Subcutaneous abdominal adipose tissue (tissue), 5 donors: ENCODE measurements at regions not wholly inside any gene's neighbourhood (a gene's known extent, or its start where the extent isn't known, plus 50 kb on each side); places are given as distances from the start of the nearest gene placed in this dataset.

Source experiments
- H3K27ac ChIP-seq: one replicate; pipeline ENCODE4 v1.7.0; 2013; ENCODE audit warnings: low read depth, mild to moderate bottlenecking, inconsistent platforms, low read length, moderate library complexity
- H3K27me3 ChIP-seq, 5 donors: one replicate each; pipeline ENCODE4 v1.7.0; 2013; ENCODE audit warnings: low read length in 5 of 5, inconsistent platforms in 1 of 5; ENCODE audit not compliant: control insufficient read depth in 5 of 5, insufficient read depth in 4 of 5
- H3K36me3 ChIP-seq, 5 donors: one replicate each; pipeline ENCODE4 v1.7.0; 2013; ENCODE audit warnings: low read length in 5 of 5; ENCODE audit not compliant: control insufficient read depth in 5 of 5, insufficient read depth in 5 of 5
- H3K4me1 ChIP-seq, 5 donors: one replicate each; pipeline ENCODE4 v1.7.0; 2013; ENCODE audit warnings: low read length in 5 of 5, mild to moderate bottlenecking in 3 of 5, moderate library complexity in 1 of 5; ENCODE audit not compliant: control insufficient read depth in 5 of 5, insufficient read depth in 5 of 5
- H3K4me3 ChIP-seq, 5 donors: one replicate each; pipeline ENCODE4 v1.7.0; 2013; ENCODE audit warnings: low read length in 5 of 5, low read depth in 1 of 5
- H3K9ac ChIP-seq, 5 donors: one replicate each; pipeline ENCODE4 v1.7.0; 2013; ENCODE audit warnings: low read length in 5 of 5, mild to moderate bottlenecking in 4 of 5, moderate library complexity in 3 of 5
- H3K9me3 ChIP-seq, 5 donors: one replicate each; pipeline ENCODE4 v1.7.0; 2013; ENCODE audit warnings: low read length in 5 of 5; ENCODE audit not compliant: control insufficient read depth in 5 of 5
- donor health status: healthy.
- donor health status: healthy.
- donor health status: healthy.
- donor health status: healthy.
- donor health status: healthy.

GRCh38 chr1:218494449-218494852 lies 149.3 kb downstream of the TGFB2 start:
- Histone ChIP-seq H3K27ac (no peak overlapping the region), H3K4me3 (no peak overlapping the region), H3K27me3 (no peaks in the 10 kb centered on the region), H3K9ac (no peak overlapping the region), H3K4me1 (peaks cover 0 to 16% (median 14%) of the 10 kb centered on the region in 5 donors), H3K9me3 (no peaks in the 10 kb centered on the region), H3K36me3 (no peaks in the 10 kb centered on the region)

- Histone ChIP-seq H3K27ac (no peak overlapping the region), H3K27me3 (no peaks in the 10 kb centered on the region), H3K36me3 (no peaks in the 10 kb centered on the region), H3K9me3 (no peaks in the 10 kb centered on the region), H3K4me3 (no peak overlapping the region), H3K9ac (no peak overlapping the region), H3K4me1 (peaks cover 0 to 22% (median 19%) of the 10 kb centered on the region in 5 donors)
Measured at GRCh38 chr1:218495931-218496330, 150.8 kb downstream of the TGFB2 start.

- H3K4me1 ChIP-seq = peaks cover 0 to 22% (median 19%) of the 10 kb centered on the region in 5 donors
Measured at GRCh38 chr1:218496561-218496960, 151.4 kb downstream of the TGFB2 start.

GRCh38 chr1:218498056-218498938 lies 153.2 kb downstream of the TGFB2 start:
- H3K27ac ChIP-seq = no peak overlapping the region
- peak overlapping the region in 4 of 5 donors; percentile 30 to 74 (median 56) for H3K9ac ChIP-seq
- H3K9me3 ChIP-seq = no peaks in the 10 kb centered on the region
- H3K27me3 ChIP-seq = no peaks in the 10 kb centered on the region
- H3K4me3 ChIP-seq = peak overlapping the region; percentile 40 to 74 (median 52)
- H3K36me3 ChIP-seq = no peaks in the 10 kb centered on the region
- H3K4me1 ChIP-seq = peaks cover 0 to 22% (median 19%) of the 10 kb centered on the region in 5 donors

More at GRCh38 chr1:218496561-218496960, 151.4 kb downstream of the TGFB2 start:
- Histone ChIP-seq H3K9ac (no peak overlapping the region), H3K27ac (no peak overlapping the region), H3K36me3 (no peaks in the 10 kb centered on the region), H3K9me3 (no peaks in the 10 kb centered on the region), H3K4me3 (no peak overlapping the region), H3K27me3 (no peaks in the 10 kb centered on the region)

- peaks cover 0 to 22% (median 19%) of the 10 kb centered on the region in 5 donors for H3K4me1 ChIP-seq
- no peaks in the 10 kb centered on the region for H3K9me3 ChIP-seq
- peak overlapping the region; percentile 40 to 74 (median 52) for H3K4me3 ChIP-seq
- H3K27me3 ChIP-seq = no peaks in the 10 kb centered on the region
- no peaks in the 10 kb centered on the region for H3K36me3 ChIP-seq
- H3K27ac ChIP-seq = no peak overlapping the region
- peak overlapping the region in 4 of 5 donors; percentile 30 to 74 (median 56) for H3K9ac ChIP-seq
Measured at GRCh38 chr1:218499011-218499691, 154.0 kb downstream of the TGFB2 start.

GRCh38 chr1:218499911-218500310 lies 154.8 kb downstream of the TGFB2 start:
- H3K9ac ChIP-seq = peak overlapping the region in 1 of 5 donors; percentile 70
- no peaks in the 10 kb centered on the region for H3K27me3 ChIP-seq
- H3K27ac ChIP-seq = no peak overlapping the region
- no peak overlapping the region for H3K4me3 ChIP-seq
- H3K36me3 ChIP-seq = no peaks in the 10 kb centered on the region
- no peaks in the 10 kb centered on the region for H3K9me3 ChIP-seq
- peaks cover 0 to 22% (median 19%) of the 10 kb centered on the region in 5 donors for H3K4me1 ChIP-seq

- Histone ChIP-seq H3K4me1 (peaks cover 0 to 22% (median 19%) of the 10 kb centered on the region in 5 donors), H3K27me3 (no peaks in the 10 kb centered on the region)
Measured at GRCh38 chr1:218501161-218501560, 156.0 kb downstream of the TGFB2 start.

GRCh38 chr1:218502383-218502782 lies 157.2 kb downstream of the TGFB2 start:
- peaks cover 0 to 22% (median 19%) of the 10 kb centered on the region in 5 donors for H3K4me1 ChIP-seq
- no peak overlapping the region for H3K27ac ChIP-seq
- H3K9me3 ChIP-seq = peaks cover 0 to 3% (median 3%) of the 10 kb centered on the region in 5 donors
- H3K36me3 ChIP-seq = no peaks in the 10 kb centered on the region
- no peak overlapping the region for H3K9ac ChIP-seq
- H3K27me3 ChIP-seq = no peaks in the 10 kb centered on the region
- no peak overlapping the region for H3K4me3 ChIP-seq

More at GRCh38 chr1:218501161-218501560, 156.0 kb downstream of the TGFB2 start:
- H3K4me3 ChIP-seq = no peak overlapping the region
- no peak overlapping the region for H3K27ac ChIP-seq
- H3K9me3 ChIP-seq = no peaks in the 10 kb centered on the region
- no peak overlapping the region for H3K9ac ChIP-seq
- H3K36me3 ChIP-seq = no peaks in the 10 kb centered on the region

- Histone ChIP-seq H3K36me3 (no peaks in the 10 kb centered on the region), H3K4me1 (peaks cover 0 to 19% (median 17%) of the 10 kb centered on the region in 5 donors), H3K27me3 (no peaks in the 10 kb centered on the region), H3K9me3 (peaks cover 0 to 10% (median 7%) of the 10 kb centered on the region in 5 donors), H3K27ac (no peak overlapping the region), H3K4me3 (no peak overlapping the region), H3K9ac (no peak overlapping the region)
Measured at GRCh38 chr1:218503102-218503501, 158.0 kb downstream of the TGFB2 start.
